ENCODE measurements at regions not wholly inside any gene's neighbourhood (a gene's known extent, or its start where the extent isn't known, plus 50 kb on each side); places are given as distances from the start of the nearest gene placed in this dataset.

DNA sequence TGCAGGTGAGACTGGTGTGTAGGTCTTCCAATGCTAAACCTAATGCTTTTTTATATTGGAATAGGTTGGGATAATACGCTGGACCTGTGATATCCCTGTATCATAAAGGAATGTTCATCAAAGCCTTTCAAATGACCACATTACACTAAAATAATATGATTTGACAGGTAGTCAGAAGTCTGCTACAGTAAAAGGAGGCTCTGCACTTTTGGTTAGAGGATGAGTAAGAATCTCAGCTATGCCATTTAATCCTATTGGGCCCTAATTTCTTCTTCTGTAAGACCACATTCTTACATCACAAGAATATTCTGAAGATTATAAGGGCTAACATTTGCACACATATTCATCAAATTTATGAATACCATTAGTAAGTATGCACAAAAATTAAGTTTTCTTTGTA lies 250.5 kb upstream of the FLRT2 start:
- TF ChIP-seq POLR2A (IDR thresholded peaks at IDR 0.05; ENCODE audit: low read depth, low read length) (no peak), POLR2AphosphoS5 (IDR thresholded peaks at IDR 0.05; ENCODE audit: low read depth, low read length) (no peak), TAF1 (IDR thresholded peaks at IDR 0.05; ENCODE audit: borderline replicate concordance, low read depth, low read length) (no peak)
- FAIRE-seq: no peak
- DNase-seq (ENCODE audit: insufficient read length): no peak

DNA sequence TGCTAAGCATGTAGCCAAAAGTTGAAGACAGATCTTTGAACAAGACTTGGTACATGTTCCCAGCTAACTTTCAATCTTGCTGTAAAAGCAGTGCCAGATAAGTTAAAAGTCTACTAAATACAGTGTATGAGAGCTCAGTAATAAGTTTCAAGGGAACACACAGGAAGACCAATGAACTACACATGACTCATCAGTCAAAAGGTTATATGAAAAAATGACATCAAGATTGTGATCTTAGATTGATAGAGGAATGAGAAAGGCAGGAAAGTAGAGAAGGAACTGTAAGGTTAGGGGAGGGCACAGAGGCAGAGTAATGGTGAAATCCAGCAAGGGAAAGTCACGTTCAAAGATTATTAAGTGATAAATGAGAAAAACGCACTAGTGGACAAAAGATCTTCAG lies 249.9 kb upstream of the FLRT2 start:
- DNase-seq (ENCODE audit: insufficient read length) (no peak), FAIRE-seq (no peak)
- TF ChIP-seq TAF1 (IDR thresholded peaks at IDR 0.05; ENCODE audit: borderline replicate concordance, low read depth, low read length): no peak
- no peak for TF ChIP-seq POLR2AphosphoS5 (IDR thresholded peaks at IDR 0.05; ENCODE audit: low read depth, low read length)
- TF ChIP-seq POLR2A (IDR thresholded peaks at IDR 0.05; ENCODE audit: low read depth, low read length): no peak

DNA sequence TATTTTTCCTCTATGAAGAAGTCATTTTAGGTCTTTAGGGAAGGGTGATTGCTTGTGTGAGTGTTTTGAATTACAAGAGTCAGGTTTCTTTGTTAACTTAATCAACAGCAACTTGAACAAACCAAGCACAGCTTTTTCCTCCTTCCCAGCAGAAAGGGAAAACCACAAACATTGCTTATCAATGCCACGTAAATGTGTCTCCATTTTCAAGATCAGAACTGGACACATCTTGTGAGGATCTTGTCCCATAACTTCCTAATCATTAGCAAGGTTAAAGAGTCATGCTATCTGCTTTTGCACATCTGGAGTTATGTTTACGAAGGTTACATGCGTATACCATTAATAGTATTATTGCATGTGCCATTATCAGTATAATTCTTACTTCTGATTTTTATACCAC lies 248.0 kb upstream of the FLRT2 start:
- TF ChIP-seq TAF1 (IDR thresholded peaks at IDR 0.05; ENCODE audit: borderline replicate concordance, low read depth, low read length) (no peak), POLR2A (IDR thresholded peaks at IDR 0.05; ENCODE audit: low read depth, low read length) (no peak), POLR2AphosphoS5 (IDR thresholded peaks at IDR 0.05; ENCODE audit: low read depth, low read length) (no peak)
- DNase-seq (ENCODE audit: insufficient read length) (no peak), FAIRE-seq (no peak)

DNA sequence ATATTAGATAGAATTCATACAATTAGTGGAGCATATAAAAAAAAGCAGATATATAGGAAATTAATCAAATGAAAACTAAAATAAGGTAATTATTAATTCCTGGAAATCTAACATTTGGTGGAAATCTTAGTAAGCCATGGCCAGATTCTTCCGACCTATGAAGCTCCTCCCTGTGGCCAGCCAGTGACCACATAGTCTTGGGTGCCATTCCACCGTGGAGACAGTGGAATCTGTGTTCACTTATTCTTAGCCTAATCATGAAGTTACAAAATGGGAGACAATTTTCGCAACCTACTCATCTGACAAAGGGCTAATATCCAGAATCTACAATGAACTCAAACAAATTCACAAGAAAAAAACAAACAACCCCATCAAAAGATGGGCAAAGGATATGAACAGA lies 241.9 kb upstream of the FLRT2 start:
- no peak for FAIRE-seq

DNA sequence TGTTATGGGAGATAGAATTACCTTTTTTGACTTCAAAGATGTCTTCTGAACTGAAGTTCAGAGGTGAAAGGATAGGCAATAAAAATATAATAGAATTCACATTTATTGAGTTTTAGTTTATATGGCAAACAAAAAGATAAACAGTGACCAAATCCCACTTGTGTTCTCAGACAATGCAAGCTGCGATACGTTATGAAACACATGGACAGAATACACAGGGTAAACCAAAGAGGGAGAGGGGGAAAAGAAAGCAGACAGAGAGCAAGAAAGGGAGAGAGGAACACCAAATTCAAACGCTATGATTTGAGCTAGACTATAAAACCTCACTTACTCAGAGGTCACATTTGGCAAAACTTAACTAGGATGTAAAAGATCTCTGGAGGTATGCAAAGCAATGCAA lies 238.2 kb upstream of the FLRT2 start:
- no peak for DNase-seq (ENCODE audit: insufficient read length)
- no peak for FAIRE-seq
- TF ChIP-seq POLR2AphosphoS5 (IDR thresholded peaks at IDR 0.05; ENCODE audit: low read depth, low read length): no peak
- TF ChIP-seq TAF1 (IDR thresholded peaks at IDR 0.05; ENCODE audit: borderline replicate concordance, low read depth, low read length): no peak
- TF ChIP-seq POLR2A (IDR thresholded peaks at IDR 0.05; ENCODE audit: low read depth, low read length): no peak

More for the DNA sequence above, 241.9 kb upstream of the FLRT2 start:
- no peak for DNase-seq (ENCODE audit: insufficient read length)
- TF ChIP-seq TAF1 (IDR thresholded peaks at IDR 0.05; ENCODE audit: borderline replicate concordance, low read depth, low read length) (no peak), POLR2AphosphoS5 (IDR thresholded peaks at IDR 0.05; ENCODE audit: low read depth, low read length) (no peak), POLR2A (IDR thresholded peaks at IDR 0.05; ENCODE audit: low read depth, low read length) (no peak)

- DNase-seq (ENCODE audit: insufficient read length) (no peak), FAIRE-seq (no peak)
Measured at GRCh38 chr14:85293612-85294234, 236.2 kb upstream of the FLRT2 start.

GRCh38 chr14:85295318-85295717 lies 234.6 kb upstream of the FLRT2 start:
- no peak for FAIRE-seq
- no peak for TF ChIP-seq TAF1 (IDR thresholded peaks at IDR 0.05; ENCODE audit: borderline replicate concordance, low read depth, low read length)
- no peak for TF ChIP-seq POLR2A (IDR thresholded peaks at IDR 0.05; ENCODE audit: low read depth, low read length)
- no peak for TF ChIP-seq POLR2AphosphoS5 (IDR thresholded peaks at IDR 0.05; ENCODE audit: low read depth, low read length)
- no peak for DNase-seq (ENCODE audit: insufficient read length)

More at GRCh38 chr14:85293612-85294234, 236.2 kb upstream of the FLRT2 start:
- no peak for TF ChIP-seq POLR2A (IDR thresholded peaks at IDR 0.05; ENCODE audit: low read depth, low read length)
- TF ChIP-seq TAF1 (IDR thresholded peaks at IDR 0.05; ENCODE audit: borderline replicate concordance, low read depth, low read length): no peak
- no peak for TF ChIP-seq POLR2AphosphoS5 (IDR thresholded peaks at IDR 0.05; ENCODE audit: low read depth, low read length)

- DNase-seq (ENCODE audit: insufficient read length): no peak
- TF ChIP-seq POLR2A (IDR thresholded peaks at IDR 0.05; ENCODE audit: low read depth, low read length): no peak
- TF ChIP-seq POLR2AphosphoS5 (IDR thresholded peaks at IDR 0.05; ENCODE audit: low read depth, low read length): no peak
- no peak for TF ChIP-seq TAF1 (IDR thresholded peaks at IDR 0.05; ENCODE audit: borderline replicate concordance, low read depth, low read length)
- FAIRE-seq: no peak
Measured at GRCh38 chr14:85296456-85297210, 233.3 kb upstream of the FLRT2 start.

GRCh38 chr14:85300107-85300506 lies 229.8 kb upstream of the FLRT2 start:
- TF ChIP-seq POLR2AphosphoS5 (IDR thresholded peaks at IDR 0.05; ENCODE audit: low read depth, low read length) (no peak), POLR2A (IDR thresholded peaks at IDR 0.05; ENCODE audit: low read depth, low read length) (no peak), TAF1 (IDR thresholded peaks at IDR 0.05; ENCODE audit: borderline replicate concordance, low read depth, low read length) (no peak)
- DNase-seq (ENCODE audit: insufficient read length) (no peak), FAIRE-seq (no peak)

- TF ChIP-seq TAF1 (IDR thresholded peaks at IDR 0.05; ENCODE audit: borderline replicate concordance, low read depth, low read length) (no peak), POLR2A (IDR thresholded peaks at IDR 0.05; ENCODE audit: low read depth, low read length) (no peak), POLR2AphosphoS5 (IDR thresholded peaks at IDR 0.05; ENCODE audit: low read depth, low read length) (no peak)
- FAIRE-seq (no peak), DNase-seq (ENCODE audit: insufficient read length) (no peak)
Measured at GRCh38 chr14:85301506-85301905, 228.4 kb upstream of the FLRT2 start.

- DNase-seq (ENCODE audit: insufficient read length) (no peak), FAIRE-seq (no peak)
- TF ChIP-seq POLR2AphosphoS5 (IDR thresholded peaks at IDR 0.05; ENCODE audit: low read depth, low read length) (no peak), POLR2A (IDR thresholded peaks at IDR 0.05; ENCODE audit: low read depth, low read length) (no peak), TAF1 (IDR thresholded peaks at IDR 0.05; ENCODE audit: borderline replicate concordance, low read depth, low read length) (no peak)
Measured at GRCh38 chr14:85306024-85306423, 223.9 kb upstream of the FLRT2 start.
